ENCODE measurements at regions not wholly inside any gene's neighbourhood (a gene's known extent, or its start where the extent isn't known, plus 50 kb on each side); places are given as distances from the start of the nearest gene placed in this dataset.

GRCh38 chr11:81092522-81092921 lies 1641.1 kb downstream of the FAM181B start:
- no peaks in the 10 kb centered on the region for H3K4me1 ChIP-seq (ENCODE audit: control insufficient read depth, insufficient read depth, low read length)
- H3K9me3 ChIP-seq (ENCODE audit: control insufficient read depth, insufficient read depth, low read depth, low read length), result no peaks in the 10 kb centered on the region
- ChIA-PET POLR2A (no interaction called here), CTCF (no interaction called here)
- H3K27me3 ChIP-seq (ENCODE audit: control insufficient read depth, insufficient read depth, low read length), result no peaks in the 10 kb centered on the region
- TF ChIP-seq SIN3A (IDR thresholded peaks at IDR 0.05; ENCODE audit: borderline replicate concordance, insufficient read depth, low read depth, low read length) (no peak), POLR2AphosphoS5 (IDR thresholded peaks at IDR 0.05; ENCODE audit: low read depth, low read length) (no peak), TCF7L2 (IDR thresholded peaks at IDR 0.05; ENCODE audit: low read depth, low read length) (no peak)
- TF ChIP-seq, protein P1, sequence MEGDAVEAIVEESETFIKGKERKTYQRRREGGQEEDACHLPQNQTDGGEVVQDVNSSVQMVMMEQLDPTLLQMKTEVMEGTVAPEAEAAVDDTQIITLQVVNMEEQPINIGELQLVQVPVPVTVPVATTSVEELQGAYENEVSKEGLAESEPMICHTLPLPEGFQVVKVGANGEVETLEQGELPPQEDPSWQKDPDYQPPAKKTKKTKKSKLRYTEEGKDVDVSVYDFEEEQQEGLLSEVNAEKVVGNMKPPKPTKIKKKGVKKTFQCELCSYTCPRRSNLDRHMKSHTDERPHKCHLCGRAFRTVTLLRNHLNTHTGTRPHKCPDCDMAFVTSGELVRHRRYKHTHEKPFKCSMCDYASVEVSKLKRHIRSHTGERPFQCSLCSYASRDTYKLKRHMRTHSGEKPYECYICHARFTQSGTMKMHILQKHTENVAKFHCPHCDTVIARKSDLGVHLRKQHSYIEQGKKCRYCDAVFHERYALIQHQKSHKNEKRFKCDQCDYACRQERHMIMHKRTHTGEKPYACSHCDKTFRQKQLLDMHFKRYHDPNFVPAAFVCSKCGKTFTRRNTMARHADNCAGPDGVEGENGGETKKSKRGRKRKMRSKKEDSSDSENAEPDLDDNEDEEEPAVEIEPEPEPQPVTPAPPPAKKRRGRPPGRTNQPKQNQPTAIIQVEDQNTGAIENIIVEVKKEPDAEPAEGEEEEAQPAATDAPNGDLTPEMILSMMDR (IDR thresholded peaks at IDR 0.05), result no peak
- TF ChIP-seq, protein P2, sequence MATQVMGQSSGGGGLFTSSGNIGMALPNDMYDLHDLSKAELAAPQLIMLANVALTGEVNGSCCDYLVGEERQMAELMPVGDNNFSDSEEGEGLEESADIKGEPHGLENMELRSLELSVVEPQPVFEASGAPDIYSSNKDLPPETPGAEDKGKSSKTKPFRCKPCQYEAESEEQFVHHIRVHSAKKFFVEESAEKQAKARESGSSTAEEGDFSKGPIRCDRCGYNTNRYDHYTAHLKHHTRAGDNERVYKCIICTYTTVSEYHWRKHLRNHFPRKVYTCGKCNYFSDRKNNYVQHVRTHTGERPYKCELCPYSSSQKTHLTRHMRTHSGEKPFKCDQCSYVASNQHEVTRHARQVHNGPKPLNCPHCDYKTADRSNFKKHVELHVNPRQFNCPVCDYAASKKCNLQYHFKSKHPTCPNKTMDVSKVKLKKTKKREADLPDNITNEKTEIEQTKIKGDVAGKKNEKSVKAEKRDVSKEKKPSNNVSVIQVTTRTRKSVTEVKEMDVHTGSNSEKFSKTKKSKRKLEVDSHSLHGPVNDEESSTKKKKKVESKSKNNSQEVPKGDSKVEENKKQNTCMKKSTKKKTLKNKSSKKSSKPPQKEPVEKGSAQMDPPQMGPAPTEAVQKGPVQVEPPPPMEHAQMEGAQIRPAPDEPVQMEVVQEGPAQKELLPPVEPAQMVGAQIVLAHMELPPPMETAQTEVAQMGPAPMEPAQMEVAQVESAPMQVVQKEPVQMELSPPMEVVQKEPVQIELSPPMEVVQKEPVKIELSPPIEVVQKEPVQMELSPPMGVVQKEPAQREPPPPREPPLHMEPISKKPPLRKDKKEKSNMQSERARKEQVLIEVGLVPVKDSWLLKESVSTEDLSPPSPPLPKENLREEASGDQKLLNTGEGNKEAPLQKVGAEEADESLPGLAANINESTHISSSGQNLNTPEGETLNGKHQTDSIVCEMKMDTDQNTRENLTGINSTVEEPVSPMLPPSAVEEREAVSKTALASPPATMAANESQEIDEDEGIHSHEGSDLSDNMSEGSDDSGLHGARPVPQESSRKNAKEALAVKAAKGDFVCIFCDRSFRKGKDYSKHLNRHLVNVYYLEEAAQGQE (IDR thresholded peaks at IDR 0.05; ENCODE audit: insufficient read depth in 1 of 2, low read depth in 2 of 2, low read length in 1 of 2), result no peak
- DNase-seq (ENCODE audit: low read depth, low spot score), result no peak
- no peak for ATAC-seq
- in situ Hi-C loops (cut with HindIII; ENCODE audit: low pct_unique_long_range_greater_than_20kb, low sequenced_read_pairs), result no loop called here
- no peak overlapping the region for H3K27ac ChIP-seq (ENCODE audit: low read length)
- H3K4me3 ChIP-seq (ENCODE audit: low read depth in 2 of 2, low read length in 2 of 2), result no peak overlapping the region
- no TSS peak for BruUV-seq (replicated peaks)
- no peaks in the 10 kb centered on the region for H3K36me3 ChIP-seq (ENCODE audit: control insufficient read depth, insufficient read depth, low read length)
- intact Hi-C loops (cut with micrococcal nuclease; ENCODE audit: unreplicated experiment), result no loop called here

DNA sequence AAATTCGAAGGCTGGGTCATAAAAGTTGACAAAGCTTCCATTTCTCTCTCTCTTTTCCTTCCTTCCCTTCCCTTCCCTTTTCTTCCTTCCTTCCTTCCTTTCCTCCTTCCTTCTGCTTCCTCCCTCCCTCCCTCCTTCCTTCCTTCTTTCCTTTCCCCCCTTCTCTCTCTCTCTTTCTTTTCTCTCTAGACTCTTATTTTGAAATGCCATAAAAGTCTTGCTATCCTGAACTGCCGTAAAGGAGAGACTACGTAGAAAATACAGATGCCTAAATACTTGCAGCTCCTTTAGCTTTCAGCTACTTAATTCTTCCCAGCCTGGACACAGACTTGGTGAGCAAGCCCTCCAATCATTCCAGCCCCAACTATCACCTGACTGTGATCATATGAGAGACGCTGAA lies 1644.4 kb downstream of the FAM181B start:
- no peaks in the 10 kb centered on the region for H3K4me1 ChIP-seq (ENCODE audit: control insufficient read depth, insufficient read depth, low read length)
- intact Hi-C loops (cut with micrococcal nuclease; ENCODE audit: unreplicated experiment), result no loop called here
- ATAC-seq (no peak), DNase-seq (ENCODE audit: low read depth, low spot score) (no peak)
- no peak overlapping the region for H3K27ac ChIP-seq (ENCODE audit: low read length)
- in situ Hi-C loops (cut with HindIII; ENCODE audit: low pct_unique_long_range_greater_than_20kb, low sequenced_read_pairs), result no loop called here
- TF ChIP-seq, protein P1 (IDR thresholded peaks at IDR 0.05), result no peak
- TF ChIP-seq, protein P2 (IDR thresholded peaks at IDR 0.05; ENCODE audit: insufficient read depth in 1 of 2, low read depth in 2 of 2, low read length in 1 of 2), result no peak
- TF ChIP-seq TCF7L2 (IDR thresholded peaks at IDR 0.05; ENCODE audit: low read depth, low read length), result no peak
- no peak for TF ChIP-seq SIN3A (IDR thresholded peaks at IDR 0.05; ENCODE audit: borderline replicate concordance, insufficient read depth, low read depth, low read length)
- no peak for TF ChIP-seq POLR2AphosphoS5 (IDR thresholded peaks at IDR 0.05; ENCODE audit: low read depth, low read length)
- ChIA-PET CTCF (no interaction called here), POLR2A (no interaction called here)
- no peaks in the 10 kb centered on the region for H3K9me3 ChIP-seq (ENCODE audit: control insufficient read depth, insufficient read depth, low read depth, low read length)
- H3K36me3 ChIP-seq (ENCODE audit: control insufficient read depth, insufficient read depth, low read length), result no peaks in the 10 kb centered on the region
- BruUV-seq (replicated peaks), result no TSS peak
- no peak overlapping the region for H3K4me3 ChIP-seq (ENCODE audit: low read depth in 2 of 2, low read length in 2 of 2)
- H3K27me3 ChIP-seq (ENCODE audit: control insufficient read depth, insufficient read depth, low read length), result no peaks in the 10 kb centered on the region

All from Panc1 (cell line).